ENCODE measurements at regions not wholly inside any gene's neighbourhood (a gene's known extent, or its start where the extent isn't known, plus 50 kb on each side); places are given as distances from the start of the nearest gene placed in this dataset.

DNA sequence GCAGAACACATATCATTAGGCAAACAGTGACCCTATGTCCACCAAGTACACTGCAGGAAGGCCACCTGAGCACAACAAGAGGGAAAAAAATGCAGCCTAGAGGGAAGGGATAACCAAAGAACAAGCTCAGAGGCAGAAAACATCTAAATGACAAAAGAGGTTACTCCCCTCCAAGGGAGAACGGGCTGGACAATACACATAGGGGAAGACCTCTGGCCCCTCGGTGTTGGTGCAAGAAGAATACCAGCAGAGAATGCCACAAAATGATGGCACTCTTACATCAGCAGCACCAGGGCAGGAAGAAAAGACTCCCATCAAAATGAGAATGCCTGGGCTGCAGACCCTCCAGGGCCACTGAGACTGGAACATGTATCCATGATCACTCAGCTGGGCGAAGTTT is 66.6 kb upstream of the OPCML start:
- H3K4me3 ChIP-seq (replicated peaks in 1 of 3; ENCODE audit: insufficient read depth in 1 of 3, low read depth in 2 of 3, low read length in 3 of 3): no peak overlapping the region
- FAIRE-seq (no peak), DNase-seq (ENCODE audit: low spot score) (no peak), ATAC-seq (no peak)
- H3K4me1 ChIP-seq (ENCODE audit: insufficient read depth, low read length): no peaks in the 10 kb centered on the region
- 0% methylated on average over 2 of the region's 3 CpGs for WGBS (ENCODE audit: low lambda C conversion rate)
- H3K27ac ChIP-seq (ENCODE audit: extremely low read length, insufficient read depth, low read length): no peak overlapping the region
- no peak overlapping the region for H2AFZ ChIP-seq (ENCODE audit: low read length)
- ChIA-PET CTCF (ENCODE audit: low intra/inter-chr PET ratio, low total read pairs) (no interaction called here), POLR2A (no interaction called here)
- H4K20me1 ChIP-seq (ENCODE audit: insufficient read depth, low read length): no peaks in the 10 kb centered on the region
- in situ Hi-C loops (cut with HindIII; ENCODE audit: extremely low pct_ligation_motif_present, low pct_unique_long_range_greater_than_20kb) (no loop called here), intact Hi-C loops (cut with micrococcal nuclease; ENCODE audit: unreplicated experiment) (no loop called here)
- H3K9ac ChIP-seq (ENCODE audit: insufficient read depth, low read depth, low read length): no peak overlapping the region
- H3K4me2 ChIP-seq (ENCODE audit: low read depth, low read length): no peak overlapping the region
- no peaks in the 10 kb centered on the region for H3K79me2 ChIP-seq (ENCODE audit: insufficient read depth, low read length)
- no peaks in the 10 kb centered on the region for H3K9me3 ChIP-seq (ENCODE audit: low read length)
- H3K36me3 ChIP-seq (replicated peaks in 1 of 2; ENCODE audit: control insufficient read depth in 1 of 2, insufficient read depth in 2 of 2, low read length in 2 of 2): no peaks in the 10 kb centered on the region
- TF ChIP-seq SRSF4 (IDR thresholded peaks at IDR 0.05; ENCODE audit: low read depth, low read length, poor library complexity, severe bottlenecking): no peak
- no peak for TF ChIP-seq ZFP37 (CRISPR knock-in tag; IDR thresholded peaks at IDR 0.05; ENCODE audit: borderline replicate concordance)
- TF ChIP-seq, protein P1, sequence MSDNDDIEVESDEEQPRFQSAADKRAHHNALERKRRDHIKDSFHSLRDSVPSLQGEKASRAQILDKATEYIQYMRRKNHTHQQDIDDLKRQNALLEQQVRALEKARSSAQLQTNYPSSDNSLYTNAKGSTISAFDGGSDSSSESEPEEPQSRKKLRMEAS (IDR thresholded peaks at IDR 0.05): no peak
- TF ChIP-seq TBX3 (IDR thresholded peaks at IDR 0.05; ENCODE audit: borderline replicate concordance): no peak
- no peak for TF ChIP-seq ONECUT2 (CRISPR knock-in tag; IDR thresholded peaks at IDR 0.05)
- TF ChIP-seq SALL2 (CRISPR knock-in tag; IDR thresholded peaks at IDR 0.05): no peak
- TF ChIP-seq PAF1 (CRISPR knock-in tag; IDR thresholded peaks at IDR 0.05): no peak
- TF ChIP-seq, protein P2, sequence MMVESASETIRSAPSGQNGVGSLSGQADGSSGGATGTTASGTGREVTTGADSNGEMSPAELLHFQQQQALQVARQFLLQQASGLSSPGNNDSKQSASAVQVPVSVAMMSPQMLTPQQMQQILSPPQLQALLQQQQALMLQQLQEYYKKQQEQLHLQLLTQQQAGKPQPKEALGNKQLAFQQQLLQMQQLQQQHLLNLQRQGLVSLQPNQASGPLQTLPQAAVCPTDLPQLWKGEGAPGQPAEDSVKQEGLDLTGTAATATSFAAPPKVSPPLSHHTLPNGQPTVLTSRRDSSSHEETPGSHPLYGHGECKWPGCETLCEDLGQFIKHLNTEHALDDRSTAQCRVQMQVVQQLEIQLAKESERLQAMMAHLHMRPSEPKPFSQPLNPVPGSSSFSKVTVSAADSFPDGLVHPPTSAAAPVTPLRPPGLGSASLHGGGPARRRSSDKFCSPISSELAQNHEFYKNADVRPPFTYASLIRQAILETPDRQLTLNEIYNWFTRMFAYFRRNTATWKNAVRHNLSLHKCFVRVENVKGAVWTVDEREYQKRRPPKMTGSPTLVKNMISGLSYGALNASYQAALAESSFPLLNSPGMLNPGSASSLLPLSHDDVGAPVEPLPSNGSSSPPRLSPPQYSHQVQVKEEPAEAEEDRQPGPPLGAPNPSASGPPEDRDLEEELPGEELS (CRISPR knock-in tag; IDR thresholded peaks at IDR 0.05): no peak
- no TSS peak for BruUV-seq (replicated peaks)
- H3K27me3 ChIP-seq (ENCODE audit: control insufficient read depth in 1 of 2, insufficient read depth in 2 of 2, low read length in 2 of 2): no peaks in the 10 kb centered on the region

DNA sequence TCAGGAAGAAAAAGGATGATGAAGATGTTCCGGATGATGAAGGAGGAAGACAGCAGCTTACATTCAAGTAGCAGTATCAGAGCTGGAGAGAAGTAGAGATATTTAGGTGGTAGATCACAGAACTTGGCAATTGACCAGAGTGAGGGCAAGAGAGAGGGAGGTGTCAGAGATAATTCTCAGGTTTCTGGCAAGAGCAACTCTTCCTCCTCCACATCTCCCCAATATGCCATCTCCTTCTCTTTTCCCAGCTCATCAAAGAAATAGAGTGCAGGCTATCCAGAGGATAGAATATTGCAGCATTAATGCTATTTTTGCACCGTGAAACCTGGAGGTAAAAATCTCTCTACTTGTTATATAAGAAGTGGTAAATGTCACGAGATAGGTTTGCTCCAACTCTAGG is 64.9 kb upstream of the OPCML start:
- Histone ChIP-seq H3K4me2 (ENCODE audit: low read depth, low read length) (no peak overlapping the region), H3K27ac (ENCODE audit: extremely low read length, insufficient read depth, low read length) (no peak overlapping the region), H2AFZ (ENCODE audit: low read length) (no peak overlapping the region), H3K9ac (ENCODE audit: insufficient read depth, low read depth, low read length) (no peak overlapping the region), H4K20me1 (ENCODE audit: insufficient read depth, low read length) (no peaks in the 10 kb centered on the region), H3K4me1 (ENCODE audit: insufficient read depth, low read length) (no peaks in the 10 kb centered on the region), H3K4me3 (replicated peaks in 1 of 3; ENCODE audit: insufficient read depth in 1 of 3, low read depth in 2 of 3, low read length in 3 of 3) (no peak overlapping the region), H3K79me2 (ENCODE audit: insufficient read depth, low read length) (no peaks in the 10 kb centered on the region), H3K9me3 (ENCODE audit: low read length) (no peaks in the 10 kb centered on the region), H3K27me3 (ENCODE audit: control insufficient read depth in 1 of 2, insufficient read depth in 2 of 2, low read length in 2 of 2) (no peaks in the 10 kb centered on the region), H3K36me3 (replicated peaks in 1 of 2; ENCODE audit: control insufficient read depth in 1 of 2, insufficient read depth in 2 of 2, low read length in 2 of 2) (no peaks in the 10 kb centered on the region)
- CTCF ChIA-PET (ENCODE audit: low intra/inter-chr PET ratio, low total read pairs): no interaction called here
- intact Hi-C loops (cut with micrococcal nuclease; ENCODE audit: unreplicated experiment) (no loop called here), in situ Hi-C loops (cut with HindIII; ENCODE audit: extremely low pct_ligation_motif_present, low pct_unique_long_range_greater_than_20kb) (no loop called here)
- FAIRE-seq (no peak), DNase-seq (ENCODE audit: low spot score) (no peak), ATAC-seq (no peak)
- 33% methylated on average over 3 of the region's 3 CpGs for WGBS (ENCODE audit: low lambda C conversion rate)
- no TSS peak for BruUV-seq (replicated peaks)
- POLR2A ChIA-PET: no interaction called here
- TF ChIP-seq, protein P3, sequence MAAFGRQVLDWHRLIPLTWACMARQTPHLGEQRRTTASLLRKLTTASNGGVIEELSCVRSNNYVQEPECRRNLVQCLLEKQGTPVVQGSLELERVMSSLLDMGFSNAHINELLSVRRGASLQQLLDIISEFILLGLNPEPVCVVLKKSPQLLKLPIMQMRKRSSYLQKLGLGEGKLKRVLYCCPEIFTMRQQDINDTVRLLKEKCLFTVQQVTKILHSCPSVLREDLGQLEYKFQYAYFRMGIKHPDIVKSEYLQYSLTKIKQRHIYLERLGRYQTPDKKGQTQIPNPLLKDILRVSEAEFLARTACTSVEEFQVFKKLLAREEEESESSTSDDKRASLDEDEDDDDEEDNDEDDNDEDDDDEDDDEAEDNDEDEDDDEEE (CRISPR knock-in tag; IDR thresholded peaks at IDR 0.05): no peak
- TF ChIP-seq KLF13 (CRISPR knock-in tag; IDR thresholded peaks at IDR 0.05) (no peak), SALL1 (CRISPR knock-in tag; IDR thresholded peaks at IDR 0.05) (no peak), KDM3A (CRISPR knock-in tag; IDR thresholded peaks at IDR 0.05; ENCODE audit: low read depth) (no peak), ZNF703 (CRISPR knock-in tag; IDR thresholded peaks at IDR 0.05; ENCODE audit: borderline replicate concordance) (no peak)
- TF ChIP-seq, protein P4, sequence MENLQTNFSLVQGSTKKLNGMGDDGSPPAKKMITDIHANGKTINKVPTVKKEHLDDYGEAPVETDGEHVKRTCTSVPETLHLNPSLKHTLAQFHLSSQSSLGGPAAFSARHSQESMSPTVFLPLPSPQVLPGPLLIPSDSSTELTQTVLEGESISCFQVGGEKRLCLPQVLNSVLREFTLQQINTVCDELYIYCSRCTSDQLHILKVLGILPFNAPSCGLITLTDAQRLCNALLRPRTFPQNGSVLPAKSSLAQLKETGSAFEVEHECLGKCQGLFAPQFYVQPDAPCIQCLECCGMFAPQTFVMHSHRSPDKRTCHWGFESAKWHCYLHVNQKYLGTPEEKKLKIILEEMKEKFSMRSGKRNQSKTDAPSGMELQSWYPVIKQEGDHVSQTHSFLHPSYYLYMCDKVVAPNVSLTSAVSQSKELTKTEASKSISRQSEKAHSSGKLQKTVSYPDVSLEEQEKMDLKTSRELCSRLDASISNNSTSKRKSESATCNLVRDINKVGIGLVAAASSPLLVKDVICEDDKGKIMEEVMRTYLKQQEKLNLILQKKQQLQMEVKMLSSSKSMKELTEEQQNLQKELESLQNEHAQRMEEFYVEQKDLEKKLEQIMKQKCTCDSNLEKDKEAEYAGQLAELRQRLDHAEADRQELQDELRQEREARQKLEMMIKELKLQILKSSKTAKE (CRISPR knock-in tag; IDR thresholded peaks at IDR 0.05; ENCODE audit: borderline replicate concordance): no peak
- TF ChIP-seq, protein P5, sequence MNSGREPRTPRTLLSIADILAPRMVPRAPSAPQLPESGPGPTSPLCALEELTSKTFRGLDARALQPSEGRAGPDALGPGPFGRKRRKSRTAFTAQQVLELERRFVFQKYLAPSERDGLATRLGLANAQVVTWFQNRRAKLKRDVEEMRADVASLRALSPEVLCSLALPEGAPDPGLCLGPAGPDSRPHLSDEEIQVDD (CRISPR knock-in tag; IDR thresholded peaks at IDR 0.05; ENCODE audit: borderline replicate concordance): no peak
